ENCODE measurements at regions not wholly inside any gene's neighbourhood (a gene's known extent, or its start where the extent isn't known, plus 50 kb on each side); places are given as distances from the start of the nearest gene placed in this dataset.
"Not testable (repeated sequence)": the region's sequence is repeated elsewhere in the genome, so short reads cannot be mapped to it uniquely, and the experiment has no call there.

DNA sequence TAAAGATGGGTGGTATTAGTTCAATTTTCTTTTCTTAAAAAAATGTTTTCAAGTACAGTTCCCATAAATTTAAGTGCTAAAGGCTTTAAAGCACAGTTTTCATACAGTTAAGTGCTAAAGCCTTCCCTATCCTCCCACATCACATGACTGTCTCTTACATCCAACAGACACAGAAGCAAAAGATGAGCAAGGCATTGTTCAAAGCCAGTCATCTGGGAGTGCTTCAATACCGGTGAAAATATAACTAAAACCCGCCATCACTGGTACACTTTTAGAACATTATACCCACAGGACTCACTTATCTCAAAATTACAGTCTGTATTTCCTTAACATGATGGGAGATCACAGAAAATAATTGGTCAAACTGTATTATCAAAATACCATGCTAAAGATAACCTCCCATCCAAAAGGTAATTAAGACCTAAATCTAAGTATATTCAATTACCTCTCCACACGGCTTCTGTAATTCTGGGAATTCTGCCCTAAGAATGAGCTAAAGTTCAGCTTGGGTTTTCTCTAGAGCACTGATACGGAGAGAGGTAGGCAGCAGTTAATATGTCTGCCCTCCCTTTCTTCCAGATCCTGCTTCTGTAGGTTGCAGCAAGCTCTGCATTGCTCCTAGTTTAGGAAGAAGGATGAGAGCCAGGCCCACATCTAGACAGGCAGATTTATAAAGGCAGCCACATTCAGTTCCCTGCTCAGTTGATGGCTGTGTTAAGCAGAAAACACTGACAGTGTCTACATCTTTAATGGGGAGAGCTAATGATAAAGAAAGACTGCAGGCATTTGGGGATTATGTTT is 474.8 kb upstream of the PFKP start:
- H3K27me3 Mint-ChIP-seq, result peaks cover 2% of the 10 kb centered on the region
- ChIA-PET CTCF (no interaction called here), POLR2A (no interaction called here)
- H3K36me3 Mint-ChIP-seq (ENCODE audit: low read depth), result no peaks in the 10 kb centered on the region
- no peaks in the 10 kb centered on the region for H3K4me1 Mint-ChIP-seq
- H3K9me3 Mint-ChIP-seq, result no peaks in the 10 kb centered on the region
- DNase-seq, result no peak
- H3K27ac Mint-ChIP-seq, result no peak overlapping the region
- H3K4me3 Mint-ChIP-seq, result no peak overlapping the region

DNA sequence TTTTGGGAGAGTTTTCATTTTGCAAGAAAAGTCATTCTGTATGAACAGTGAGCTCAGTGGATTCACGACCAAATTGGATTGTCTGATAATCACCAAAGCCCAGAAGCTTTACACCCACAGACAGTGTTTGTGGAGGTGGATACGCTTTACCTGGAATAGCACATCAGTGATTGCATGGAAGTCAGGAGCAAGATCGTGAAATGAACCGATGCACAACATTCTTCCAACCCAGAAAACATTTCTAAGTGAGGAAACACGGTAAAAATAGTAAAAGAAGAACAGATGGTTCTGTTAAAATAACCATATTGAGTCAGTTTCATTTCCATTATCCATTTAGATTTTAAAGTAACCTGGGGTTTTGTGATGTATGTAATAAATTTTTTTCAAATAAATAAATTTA is 478.2 kb upstream of the PFKP start:
- Mint-ChIP-seq H3K9me3 (no peaks in the 10 kb centered on the region), H3K36me3 (ENCODE audit: low read depth) (no peaks in the 10 kb centered on the region), H3K27me3 (peaks cover 2% of the 10 kb centered on the region), H3K27ac (no peak overlapping the region), H3K4me1 (no peaks in the 10 kb centered on the region), H3K4me3 (no peak overlapping the region)
- POLR2A ChIA-PET, result no interaction called here
- CTCF ChIA-PET, result no interaction called here
- no peak for DNase-seq

DNA sequence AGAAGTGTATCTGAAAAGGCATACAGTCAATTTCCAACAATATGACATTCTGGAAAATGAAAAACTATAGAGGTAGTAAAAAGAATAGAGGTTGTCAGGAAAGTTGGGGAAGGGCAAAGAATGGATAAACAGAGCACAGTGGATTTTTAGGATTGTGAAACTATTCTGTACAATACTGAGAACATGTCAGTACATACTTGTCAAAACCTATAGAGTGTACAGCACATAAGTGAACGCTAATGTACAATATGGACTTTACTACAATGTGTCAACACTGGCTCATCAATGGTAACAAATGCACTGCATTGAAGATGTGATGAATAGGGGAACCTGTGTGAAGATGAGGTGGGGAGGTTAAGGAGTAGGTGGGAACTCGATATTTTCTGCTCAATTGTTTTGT is 483.0 kb upstream of the PFKP start:
- ChIA-PET CTCF (no interaction called here), POLR2A (no interaction called here)
- H3K36me3 Mint-ChIP-seq (ENCODE audit: low read depth), result no peaks in the 10 kb centered on the region
- DNase-seq, result no peak
- H3K27ac Mint-ChIP-seq, result no peak overlapping the region
- no peaks in the 10 kb centered on the region for H3K9me3 Mint-ChIP-seq
- no peaks in the 10 kb centered on the region for H3K4me1 Mint-ChIP-seq
- peaks cover 2% of the 10 kb centered on the region for H3K27me3 Mint-ChIP-seq
- H3K4me3 Mint-ChIP-seq, result no peak overlapping the region

DNA sequence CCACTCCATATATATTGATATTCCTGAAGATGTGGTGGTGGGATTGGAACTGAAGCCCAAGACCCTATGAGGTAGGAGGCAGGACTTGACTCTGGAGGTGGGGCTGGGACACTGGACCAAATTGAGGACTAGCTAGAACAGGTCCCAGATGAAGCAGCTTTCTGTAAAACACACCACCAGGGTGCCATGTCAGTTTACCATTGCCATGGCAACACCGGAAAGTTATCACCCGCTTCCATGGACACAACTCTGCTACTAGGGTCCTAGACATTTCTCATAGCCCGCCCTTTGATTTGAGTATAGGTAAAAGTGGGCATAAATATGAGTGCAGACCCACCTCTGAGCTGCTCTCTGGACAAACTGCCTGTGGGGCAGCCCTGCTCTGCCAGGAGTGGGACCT is 490.5 kb upstream of the PFKP start:
- ChIA-PET CTCF (no interaction called here), POLR2A (no interaction called here)
- Mint-ChIP-seq H3K4me1 (no peaks in the 10 kb centered on the region), H3K9me3 (no peaks in the 10 kb centered on the region), H3K27me3 (peaks cover 2% of the 10 kb centered on the region), H3K36me3 (ENCODE audit: low read depth) (no peaks in the 10 kb centered on the region), H3K27ac (no peak overlapping the region), H3K4me3 (no peak overlapping the region)
- DNase-seq, result no peak

DNA sequence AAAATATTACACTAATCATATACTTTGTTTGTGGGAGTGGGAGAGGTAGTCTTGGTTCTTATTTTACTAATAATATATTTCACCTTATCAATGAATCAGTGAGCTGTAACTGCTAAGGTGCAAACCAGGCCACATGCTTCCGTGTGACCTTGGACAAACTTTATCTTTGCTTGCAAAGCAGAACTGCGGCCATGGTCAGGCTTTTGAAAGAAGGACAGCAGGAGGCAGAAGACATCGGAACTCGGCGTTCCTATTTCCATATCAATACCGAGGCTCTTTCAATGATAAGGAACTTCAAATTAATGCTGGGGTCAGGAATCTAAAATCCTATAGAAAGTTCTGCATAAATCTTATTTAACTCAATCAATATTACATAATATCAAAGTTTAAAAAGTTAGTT is 491.9 kb upstream of the PFKP start:
- no peak for DNase-seq
- ChIA-PET POLR2A (no interaction called here), CTCF (no interaction called here)
- Mint-ChIP-seq H3K27me3 (peaks cover 2% of the 10 kb centered on the region), H3K9me3 (no peaks in the 10 kb centered on the region), H3K4me3 (no peak overlapping the region), H3K27ac (no peak overlapping the region), H3K4me1 (no peaks in the 10 kb centered on the region), H3K36me3 (ENCODE audit: low read depth) (no peaks in the 10 kb centered on the region)

DNA sequence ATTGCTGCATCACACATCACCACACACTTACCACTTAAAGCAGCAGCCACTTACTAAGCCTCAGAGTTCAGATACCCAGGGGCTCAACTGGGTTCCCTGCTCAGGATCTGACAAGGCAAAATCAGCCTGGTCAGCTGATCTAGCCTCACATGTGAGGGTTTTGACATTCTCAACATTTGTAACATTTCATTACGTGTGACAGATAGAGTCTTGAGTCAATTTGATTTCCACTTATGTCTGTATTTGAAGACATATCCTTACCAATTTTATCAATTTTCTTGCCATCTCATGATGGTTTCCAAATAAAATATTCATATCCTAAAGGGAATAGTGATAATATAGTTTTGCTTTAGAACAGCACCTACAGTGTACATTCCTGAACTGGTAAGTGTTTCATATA is 494.7 kb upstream of the PFKP start:
- no peaks in the 10 kb centered on the region for H3K36me3 Mint-ChIP-seq (ENCODE audit: low read depth)
- no peaks in the 10 kb centered on the region for H3K4me1 Mint-ChIP-seq
- H3K9me3 Mint-ChIP-seq, result no peaks in the 10 kb centered on the region
- no peak overlapping the region for H3K27ac Mint-ChIP-seq
- POLR2A ChIA-PET, result no interaction called here
- DNase-seq, result no peak
- CTCF ChIA-PET, result no interaction called here
- H3K4me3 Mint-ChIP-seq, result no peak overlapping the region
- H3K27me3 Mint-ChIP-seq, result peaks cover 2% of the 10 kb centered on the region

DNA sequence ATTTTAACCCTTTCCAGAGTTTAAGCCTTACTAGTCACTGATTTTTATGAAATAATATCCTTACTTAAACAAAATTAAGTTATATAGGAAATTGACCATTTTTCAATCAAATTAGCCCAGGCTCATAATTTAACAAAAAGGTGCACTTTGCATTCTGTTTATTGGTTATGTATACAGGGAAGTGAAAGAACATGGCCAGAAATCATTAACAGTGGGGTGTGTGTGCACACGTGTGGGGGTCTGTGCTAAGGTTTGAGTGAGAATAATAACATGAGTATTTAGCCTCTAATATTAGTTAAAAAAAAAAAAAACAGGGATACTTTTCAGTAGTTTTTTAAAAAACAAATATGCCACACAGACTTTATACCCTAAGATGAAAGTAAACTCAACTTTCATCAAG is 510.5 kb upstream of the PFKP start:
- POLR2A ChIA-PET, result no interaction called here

DNA sequence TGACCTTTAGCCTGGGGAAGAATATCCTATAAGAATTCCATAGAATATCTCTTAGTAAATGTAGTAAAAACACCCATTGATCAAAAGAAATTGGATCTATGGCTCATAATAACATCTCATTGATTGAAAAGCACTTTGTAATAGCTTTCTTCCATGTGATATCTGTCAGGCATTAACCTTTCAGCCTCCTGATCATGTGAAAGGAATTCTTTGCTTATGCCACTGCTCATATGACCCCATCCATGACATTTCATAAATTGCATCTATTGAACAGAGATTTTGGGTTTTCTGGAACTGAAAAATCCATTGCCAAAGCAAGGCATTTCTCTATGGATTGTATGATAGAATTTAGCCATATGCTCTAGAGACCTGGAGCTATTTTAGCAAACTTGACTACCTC is 519.3 kb upstream of the PFKP start:
- H3K4me3 Mint-ChIP-seq, result no peak overlapping the region
- H3K27me3 Mint-ChIP-seq, result no peaks in the 10 kb centered on the region
- ChIA-PET POLR2A (no interaction called here), CTCF (no interaction called here)
- no peak for DNase-seq
- H3K27ac Mint-ChIP-seq, result no peak overlapping the region
- H3K36me3 Mint-ChIP-seq (ENCODE audit: low read depth), result no peaks in the 10 kb centered on the region
- no peaks in the 10 kb centered on the region for H3K9me3 Mint-ChIP-seq
- no peaks in the 10 kb centered on the region for H3K4me1 Mint-ChIP-seq

More for the DNA sequence above, 510.5 kb upstream of the PFKP start:
- CTCF ChIA-PET, result no interaction called here
- DNase-seq, result no peak
- Mint-ChIP-seq H3K4me3 (no peak overlapping the region), H3K27me3 (peaks cover 4% of the 10 kb centered on the region), H3K9me3 (no peaks in the 10 kb centered on the region), H3K27ac (no peak overlapping the region), H3K36me3 (ENCODE audit: low read depth) (no peaks in the 10 kb centered on the region), H3K4me1 (no peaks in the 10 kb centered on the region)

DNA sequence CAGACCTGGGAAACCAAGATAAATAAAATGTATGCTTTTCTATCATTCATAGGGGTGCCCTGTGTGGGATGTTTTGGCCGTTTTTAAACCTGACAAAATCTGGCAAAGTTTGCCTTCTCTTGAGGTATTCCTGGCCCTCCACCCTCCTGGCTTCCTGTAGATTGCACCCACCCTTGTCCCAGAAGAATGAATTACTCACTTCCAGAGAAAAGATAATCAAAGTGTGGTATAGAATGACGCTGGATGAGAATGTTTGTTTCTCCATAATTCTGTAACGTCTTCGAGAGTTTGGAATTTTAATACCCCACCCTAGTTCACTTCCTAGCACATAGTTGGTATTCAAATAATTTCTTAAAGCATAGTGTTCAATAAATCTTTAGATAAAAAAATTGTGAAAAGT is 519.7 kb upstream of the PFKP start:
- H3K27me3 Mint-ChIP-seq, result no peaks in the 10 kb centered on the region
- H3K4me1 Mint-ChIP-seq, result no peaks in the 10 kb centered on the region
- no peaks in the 10 kb centered on the region for H3K36me3 Mint-ChIP-seq (ENCODE audit: low read depth)
- H3K27ac Mint-ChIP-seq, result no peak overlapping the region
- ChIA-PET POLR2A (no interaction called here), CTCF (no interaction called here)
- no peak overlapping the region for H3K4me3 Mint-ChIP-seq
- H3K9me3 Mint-ChIP-seq, result no peaks in the 10 kb centered on the region
- no peak for DNase-seq

DNA sequence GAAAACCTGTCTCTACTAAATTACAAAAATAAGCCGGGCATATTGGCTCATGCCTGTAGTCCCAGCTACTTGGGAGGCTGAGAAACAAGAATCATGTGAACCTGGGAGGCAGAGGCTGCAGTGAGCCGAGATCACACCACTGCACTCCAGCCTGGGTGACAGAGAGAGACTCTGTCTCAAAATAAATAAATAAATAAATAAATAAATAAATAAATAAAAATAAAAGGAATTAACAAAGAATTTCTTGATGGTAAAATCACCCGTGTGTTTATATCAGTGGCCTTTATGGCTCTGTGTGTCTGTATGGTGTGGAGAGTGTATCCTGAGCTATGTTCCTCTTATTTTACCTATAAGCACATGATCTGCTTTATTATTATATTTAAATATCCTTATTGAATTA is 520.5 kb upstream of the PFKP start:
- H3K36me3 Mint-ChIP-seq (ENCODE audit: low read depth); H3K4me3 Mint-ChIP-seq; CTCF ChIA-PET; DNase-seq; H3K9me3 Mint-ChIP-seq; POLR2A ChIA-PET; H3K4me1 Mint-ChIP-seq; H3K27me3 Mint-ChIP-seq; H3K27ac Mint-ChIP-seq: not testable (repeated sequence)

DNA sequence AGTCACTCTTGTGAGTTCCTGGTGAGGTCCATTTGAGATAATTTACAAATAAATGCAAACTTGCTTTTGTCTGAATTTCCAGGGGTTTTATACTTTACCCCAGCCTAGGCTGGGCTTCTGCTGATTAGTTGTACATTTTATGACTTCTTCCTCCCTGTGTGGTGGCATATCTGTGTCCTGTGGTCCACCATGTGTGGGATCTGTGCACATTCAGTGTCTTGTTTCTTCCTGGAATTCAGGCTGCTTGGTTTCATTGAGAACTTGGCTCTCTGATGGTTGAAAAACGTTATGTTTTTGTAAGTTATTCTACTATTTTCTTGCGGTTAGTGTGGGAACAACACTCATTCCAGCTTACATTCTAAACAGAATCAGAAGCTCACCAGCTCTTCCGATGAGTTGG is 523.4 kb upstream of the PFKP start:
- Mint-ChIP-seq H3K27me3 (no peaks in the 10 kb centered on the region), H3K9me3 (no peaks in the 10 kb centered on the region), H3K27ac (no peak overlapping the region), H3K4me1 (no peaks in the 10 kb centered on the region), H3K4me3 (no peak overlapping the region), H3K36me3 (ENCODE audit: low read depth) (no peaks in the 10 kb centered on the region)
- DNase-seq, result no peak
- POLR2A ChIA-PET, result no interaction called here
- CTCF ChIA-PET, result no interaction called here

DNA sequence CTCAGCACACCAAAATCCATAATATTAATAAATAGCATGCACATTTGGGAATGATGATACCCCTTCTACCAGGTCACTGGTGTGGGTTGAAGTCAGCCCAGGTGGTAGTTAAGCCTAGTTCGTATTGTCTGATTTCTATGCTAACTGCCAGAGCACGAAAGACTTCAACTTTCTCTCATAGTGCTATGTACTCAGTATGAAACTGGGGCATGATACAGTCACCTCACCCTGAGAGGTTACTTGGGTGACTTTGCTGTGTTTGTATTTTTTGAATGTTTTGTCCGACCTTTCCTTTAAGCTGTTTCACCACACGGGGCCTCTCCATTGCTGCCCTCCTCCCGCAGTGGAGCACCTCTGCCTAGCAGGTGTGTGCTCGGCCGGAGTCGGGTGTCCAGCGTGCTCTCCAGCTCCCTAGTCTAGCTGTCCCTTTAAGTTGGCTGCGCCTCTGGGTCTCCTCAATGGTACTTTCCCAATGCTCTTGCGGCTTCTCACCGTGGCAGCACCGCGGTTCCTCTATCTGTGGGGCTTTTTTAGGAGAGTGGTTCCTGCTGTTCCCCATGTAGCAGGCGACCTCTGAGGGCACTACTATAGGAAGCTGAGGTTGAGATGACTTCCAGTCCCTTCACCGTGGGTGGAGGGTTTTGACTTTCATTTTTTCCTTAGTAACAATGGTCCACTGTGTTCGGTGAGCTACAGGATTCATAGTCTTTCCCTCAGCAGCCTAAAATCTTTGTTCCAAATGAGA is 524.0 kb upstream of the PFKP start:
- CTCF ChIA-PET, result no interaction called here
- H3K4me3 Mint-ChIP-seq, result no peak overlapping the region
- POLR2A ChIA-PET, result no interaction called here
- no peaks in the 10 kb centered on the region for H3K27me3 Mint-ChIP-seq
- no peak for DNase-seq
- no peaks in the 10 kb centered on the region for H3K36me3 Mint-ChIP-seq (ENCODE audit: low read depth)
- no peaks in the 10 kb centered on the region for H3K9me3 Mint-ChIP-seq
- H3K27ac Mint-ChIP-seq, result no peak overlapping the region
- H3K4me1 Mint-ChIP-seq, result no peaks in the 10 kb centered on the region

DNA sequence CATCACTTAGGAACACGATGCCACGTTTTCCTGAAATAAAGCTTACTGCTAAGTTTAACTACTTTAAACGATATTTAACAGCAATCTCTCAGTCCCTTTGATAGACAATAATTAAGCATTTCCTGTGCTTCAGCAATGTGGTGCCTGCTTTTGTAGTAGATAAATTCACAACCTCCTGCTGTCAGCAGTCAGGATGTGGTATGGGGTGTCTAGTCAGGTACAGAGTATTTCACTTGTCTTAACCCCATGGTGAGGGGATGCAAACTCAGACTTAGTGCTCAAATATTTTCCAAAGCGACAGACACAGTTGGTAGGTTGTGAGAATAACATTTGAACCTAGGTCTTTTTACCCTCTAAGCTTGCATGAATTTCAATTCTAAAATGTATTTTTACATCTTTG is 526.2 kb upstream of the PFKP start:
- H3K4me1 Mint-ChIP-seq, result no peaks in the 10 kb centered on the region
- no peaks in the 10 kb centered on the region for H3K36me3 Mint-ChIP-seq (ENCODE audit: low read depth)
- no peaks in the 10 kb centered on the region for H3K9me3 Mint-ChIP-seq
- ChIA-PET CTCF (no interaction called here), POLR2A (no interaction called here)
- DNase-seq, result no peak
- no peak overlapping the region for H3K27ac Mint-ChIP-seq
- no peaks in the 10 kb centered on the region for H3K27me3 Mint-ChIP-seq
- no peak overlapping the region for H3K4me3 Mint-ChIP-seq

DNA sequence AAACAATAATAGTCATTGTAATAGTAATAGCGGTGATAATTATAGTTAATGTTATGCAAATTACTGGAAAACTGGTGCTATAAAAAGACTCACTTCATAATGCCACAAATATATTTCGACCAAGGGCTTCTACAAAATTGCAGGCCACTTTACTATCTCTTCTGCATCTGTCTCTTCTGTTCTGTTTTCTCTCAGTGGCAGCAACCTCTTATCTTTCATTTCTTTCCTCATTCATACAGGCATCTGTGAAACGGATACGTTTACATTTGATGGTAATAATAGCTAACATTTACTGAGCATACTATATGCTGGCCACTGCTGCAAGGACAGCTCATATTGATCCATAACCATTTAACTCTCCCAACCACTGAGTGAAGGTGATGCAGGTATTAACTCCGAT is 537.4 kb upstream of the PFKP start:
- DNase-seq, result no peak
- CTCF ChIA-PET, result no interaction called here
- H3K4me3 Mint-ChIP-seq, result no peak overlapping the region
- no peaks in the 10 kb centered on the region for H3K36me3 Mint-ChIP-seq (ENCODE audit: low read depth)
- H3K4me1 Mint-ChIP-seq, result no peaks in the 10 kb centered on the region
- POLR2A ChIA-PET, result no interaction called here
- no peak overlapping the region for H3K27ac Mint-ChIP-seq
- H3K9me3 Mint-ChIP-seq, result no peaks in the 10 kb centered on the region
- H3K27me3 Mint-ChIP-seq, result no peaks in the 10 kb centered on the region

Data from activated CD4-positive, alpha-beta T cell treated with anti-CD3 and anti-CD28 coated beads, Interleukin-2, amount 10 ng/mL, durations not matched to agents 7 days and 5 days (primary cell).